H1 (cell line): ENCODE measurements at regions not wholly inside any gene's neighbourhood (a gene's known extent, or its start where the extent isn't known, plus 50 kb on each side); places are given as distances from the start of the nearest gene placed in this dataset.

Experiments
- CTCF ChIP-seq, 3 experiments: IDR thresholded peaks; 1 replicate in 2 of 3; 2 replicates in 1 of 3; pipeline versions ENCODE4 v1.5.1 to v1.6.1; 2011; ENCODE audit warnings: low read length in 3 of 3, mild to moderate bottlenecking in 3 of 3, inconsistent platforms in 2 of 3, low read depth in 1 of 3, moderate library complexity in 1 of 3; ENCODE audit not compliant: insufficient read depth in 1 of 3; ENCODE audit errors: control extremely low read depth in 1 of 3
- EP300 ChIP-seq, 2 experiments: IDR thresholded peaks; 1 replicate in 1 of 2; 2 replicates in 1 of 2; pipeline ENCODE4 v1.6.1; 2011 to 2012; ENCODE audit warnings: low read depth in 2 of 2, low read length in 2 of 2, mild to moderate bottlenecking in 2 of 2, borderline replicate concordance in 1 of 2, inconsistent platforms in 1 of 2, moderate library complexity in 1 of 2
- EZH2 ChIP-seq: fragments of 200-600 bp; sonication (generic); IDR thresholded peaks from 2 replicates; pipeline ENCODE4 v1.7.1; 2012; ENCODE audit warnings: low read depth, mild to moderate bottlenecking, moderate library complexity, low read length, inconsistent platforms; ENCODE audit not compliant: severe bottlenecking
- FOSL1 ChIP-seq: IDR thresholded peaks from 2 replicates; pipeline ENCODE4 v1.6.1; 2011; ENCODE audit warnings: mild to moderate bottlenecking, low read depth, low read length, moderate library complexity; ENCODE audit not compliant: insufficient read depth
- HDAC6 ChIP-seq: IDR thresholded peaks from one replicate; pipeline ENCODE4 v1.7.1; 2012; ENCODE audit warnings: low read depth, mild to moderate bottlenecking, inconsistent platforms, low read length, moderate library complexity
- JUND ChIP-seq: IDR thresholded peaks from 2 replicates; pipeline ENCODE4 v1.6.1; 2011; ENCODE audit warnings: mild to moderate bottlenecking, improper control_type of control experiment, low read length
- POLR2A ChIP-seq, 2 experiments: IDR thresholded peaks; 1 replicate in 1 of 2; 2 replicates in 1 of 2; pipeline ENCODE4 v1.6.1; 2011; ENCODE audit warnings: low read depth in 2 of 2, low read length in 2 of 2, mild to moderate bottlenecking in 2 of 2; ENCODE audit errors: control extremely low read depth in 1 of 2
- TBP ChIP-seq: IDR thresholded peaks from 2 replicates; pipeline ENCODE4 v1.6.1; 2011; ENCODE audit warnings: low read depth, low read length, improper control_type of control experiment
- TCF12 ChIP-seq: IDR thresholded peaks from 2 replicates; pipeline ENCODE4 v1.6.1; 2011; ENCODE audit warnings: low read depth, mild to moderate bottlenecking, low read length
- TEAD4 ChIP-seq: IDR thresholded peaks from 2 replicates; pipeline ENCODE4 v1.6.1; 2012; ENCODE audit warnings: low read depth, low read length, inconsistent platforms, mixed read lengths
- USF2 ChIP-seq: IDR thresholded peaks from 2 replicates; pipeline ENCODE4 v1.6.1; 2011; ENCODE audit warnings: low read length, improper control_type of control experiment

GRCh38 chr15:91620229-91620628, 233.3 kb upstream of the SLCO3A1 start:
- TF ChIP-seq HDAC6: no peak
- TF ChIP-seq USF2: no peak
- no peak for TF ChIP-seq TEAD4
- TF ChIP-seq CTCF (IDR thresholded peaks at IDR 0.05; ENCODE audit: control extremely low read depth in 1 of 3, insufficient read depth in 1 of 3, low read depth in 1 of 3, low read length in 3 of 3): no peak
- TF ChIP-seq POLR2A (IDR thresholded peaks at IDR 0.05; ENCODE audit: control extremely low read depth in 1 of 2, low read depth in 2 of 2, low read length in 2 of 2): no peak
- no peak for TF ChIP-seq TBP
- no peak for TF ChIP-seq EP300 (IDR thresholded peaks at IDR 0.05; ENCODE audit: borderline replicate concordance in 1 of 2, low read depth in 2 of 2, low read length in 2 of 2)
- TF ChIP-seq JUND: no peak
- no peak for TF ChIP-seq FOSL1
- TF ChIP-seq EZH2: no peak
- no peak for TF ChIP-seq TCF12
